GM12864 (cell line): ENCODE measurements at regions not wholly inside any gene's neighbourhood (a gene's known extent, or its start where the extent isn't known, plus 50 kb on each side); places are given as distances from the start of the nearest gene placed in this dataset.

ENCODE experiments used
- DNase-seq: peaks from one replicate; pipeline ENCODE4 v3.0.0-alpha.2; 2011; ENCODE audit warnings: low read depth
- H3K4me3 ChIP-seq: 2 replicates; pipeline ENCODE4 v1.5.1; 2011; ENCODE audit warnings: mild to moderate bottlenecking, low read depth, low read length, control low read depth
- TF ChIP-seq, protein P1 (sequence below): IDR thresholded peaks from 2 replicates; pipeline ENCODE4 v1.5.1; 2011; ENCODE audit warnings: low read depth, mild to moderate bottlenecking, moderate library complexity, low read length, control low read depth, inconsistent platforms; ENCODE audit errors: missing control alignments

DNA sequence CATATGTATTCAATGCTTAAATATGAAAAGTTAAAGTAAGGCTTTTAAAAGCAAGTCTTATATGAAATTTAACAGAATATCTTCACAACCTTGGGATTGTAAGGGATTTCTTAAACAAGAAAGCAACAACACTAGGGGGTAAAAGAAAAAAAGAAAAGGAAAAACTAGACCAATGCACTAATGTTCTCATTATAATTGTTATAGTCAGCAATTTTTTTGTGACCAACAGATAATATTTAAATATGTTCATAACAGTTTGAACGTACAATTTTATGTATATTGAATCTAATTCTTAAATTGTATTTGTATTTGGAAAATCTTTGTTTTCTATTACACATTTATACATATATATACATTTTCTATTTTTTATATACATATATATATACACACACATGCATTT lies 1397.8 kb upstream of the ADGRB3 start:
- H3K4me3 ChIP-seq: no peak overlapping the region
- no peak for DNase-seq
- TF ChIP-seq, protein P1, sequence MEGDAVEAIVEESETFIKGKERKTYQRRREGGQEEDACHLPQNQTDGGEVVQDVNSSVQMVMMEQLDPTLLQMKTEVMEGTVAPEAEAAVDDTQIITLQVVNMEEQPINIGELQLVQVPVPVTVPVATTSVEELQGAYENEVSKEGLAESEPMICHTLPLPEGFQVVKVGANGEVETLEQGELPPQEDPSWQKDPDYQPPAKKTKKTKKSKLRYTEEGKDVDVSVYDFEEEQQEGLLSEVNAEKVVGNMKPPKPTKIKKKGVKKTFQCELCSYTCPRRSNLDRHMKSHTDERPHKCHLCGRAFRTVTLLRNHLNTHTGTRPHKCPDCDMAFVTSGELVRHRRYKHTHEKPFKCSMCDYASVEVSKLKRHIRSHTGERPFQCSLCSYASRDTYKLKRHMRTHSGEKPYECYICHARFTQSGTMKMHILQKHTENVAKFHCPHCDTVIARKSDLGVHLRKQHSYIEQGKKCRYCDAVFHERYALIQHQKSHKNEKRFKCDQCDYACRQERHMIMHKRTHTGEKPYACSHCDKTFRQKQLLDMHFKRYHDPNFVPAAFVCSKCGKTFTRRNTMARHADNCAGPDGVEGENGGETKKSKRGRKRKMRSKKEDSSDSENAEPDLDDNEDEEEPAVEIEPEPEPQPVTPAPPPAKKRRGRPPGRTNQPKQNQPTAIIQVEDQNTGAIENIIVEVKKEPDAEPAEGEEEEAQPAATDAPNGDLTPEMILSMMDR: no peak

DNA sequence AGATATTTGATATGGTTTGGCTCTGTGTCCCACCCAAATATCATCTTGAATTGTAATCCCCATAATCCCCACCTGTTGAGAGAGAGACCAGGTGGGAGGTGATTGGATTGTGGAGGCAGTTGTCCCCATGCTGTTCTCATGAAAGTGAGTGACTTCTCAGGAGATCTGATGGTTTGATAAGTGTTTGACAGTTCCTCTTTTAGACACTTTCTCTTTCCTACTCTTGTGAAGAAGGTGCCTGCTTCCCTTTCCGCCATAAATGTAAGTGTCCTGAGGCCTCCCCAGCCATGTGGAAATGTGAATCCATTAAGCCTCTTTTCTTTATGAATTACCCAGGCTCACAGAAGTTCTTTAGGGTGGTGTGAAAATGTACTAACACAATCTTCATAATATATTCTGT lies 1404.0 kb upstream of the ADGRB3 start:
- no peak overlapping the region for H3K4me3 ChIP-seq
- TF ChIP-seq, protein P1: no peak
- DNase-seq: no peak

DNA sequence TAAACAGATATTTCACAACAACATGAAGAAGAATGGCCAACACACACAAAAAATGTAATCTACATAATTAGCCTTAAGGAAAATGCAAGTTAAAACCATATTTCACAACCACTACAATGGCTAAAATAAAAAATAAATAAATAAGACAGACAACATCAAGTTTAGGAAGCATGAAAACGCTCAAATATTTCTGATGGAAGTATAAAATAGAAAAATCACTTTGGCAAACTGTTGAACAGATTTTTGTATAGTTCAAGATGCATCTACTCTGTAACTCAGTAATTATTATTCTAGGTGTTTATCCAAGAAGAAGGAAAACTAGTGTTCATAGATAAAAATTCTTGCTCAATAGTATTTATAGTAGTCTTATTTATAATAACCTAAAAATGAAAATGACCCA lies 1410.1 kb upstream of the ADGRB3 start:
- DNase-seq: no peak
- no peak overlapping the region for H3K4me3 ChIP-seq
- TF ChIP-seq, protein P1: no peak

DNA sequence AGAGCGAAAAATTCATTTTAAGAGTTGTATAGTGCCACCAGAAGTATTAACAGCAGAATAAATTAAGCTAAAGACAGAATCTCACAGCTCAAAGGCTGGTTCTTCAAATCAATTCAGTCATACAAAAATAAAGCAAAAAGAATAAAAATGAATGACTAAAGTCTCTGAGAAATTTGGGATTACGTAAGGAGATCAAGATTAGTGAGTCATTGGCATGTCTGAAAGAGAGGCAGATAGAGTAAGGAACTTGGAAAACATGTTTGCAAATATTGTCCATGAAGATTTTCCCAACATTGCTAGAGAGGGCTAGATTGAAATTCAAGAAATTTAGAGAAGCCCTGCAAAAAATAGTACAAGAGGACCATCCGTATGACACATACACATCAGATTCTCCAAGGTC lies 1413.9 kb upstream of the ADGRB3 start:
- no peak for DNase-seq
- TF ChIP-seq, protein P1: no peak
- no peak overlapping the region for H3K4me3 ChIP-seq

DNA sequence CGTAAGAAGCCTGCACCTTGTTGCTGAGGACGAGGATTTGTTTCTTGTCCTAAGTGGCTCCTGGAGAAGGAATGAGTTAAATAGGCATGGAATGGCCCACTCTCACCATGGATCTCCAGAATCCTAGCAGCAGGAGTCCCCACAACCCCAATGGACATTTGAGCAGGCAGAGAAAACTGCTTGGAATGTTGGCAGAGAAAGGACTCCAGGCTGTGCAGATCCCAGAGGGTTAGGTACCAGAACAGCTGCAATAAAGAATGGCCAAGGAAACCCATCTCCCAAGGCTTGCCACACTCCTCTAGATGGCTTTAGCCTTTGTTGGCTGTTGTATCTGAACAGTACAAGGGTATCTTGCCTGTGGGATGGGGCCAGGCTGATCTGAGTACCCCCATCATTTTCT lies 1415.7 kb upstream of the ADGRB3 start:
- no peak for DNase-seq
- no peak overlapping the region for H3K4me3 ChIP-seq
- TF ChIP-seq, protein P1: no peak

DNA sequence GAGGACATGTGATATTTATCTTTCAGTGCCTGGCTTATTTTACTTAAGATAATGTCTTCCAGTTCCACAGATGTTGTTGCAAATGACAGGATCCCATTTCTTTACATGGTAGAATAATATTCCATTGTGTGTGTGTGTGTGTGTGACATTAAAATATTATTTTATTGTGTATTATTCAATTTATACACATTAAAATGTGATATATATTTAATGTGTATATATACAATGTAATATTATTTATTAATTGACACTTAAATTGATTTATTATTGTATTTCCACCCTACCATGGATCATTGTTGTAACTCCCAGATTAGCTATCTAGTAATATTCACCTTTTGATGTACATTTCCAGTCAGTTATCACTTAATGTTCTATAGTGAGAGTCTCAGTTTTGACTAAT lies 1422.5 kb upstream of the ADGRB3 start:
- no peak overlapping the region for H3K4me3 ChIP-seq
- DNase-seq: no peak
- TF ChIP-seq, protein P1: no peak

DNA sequence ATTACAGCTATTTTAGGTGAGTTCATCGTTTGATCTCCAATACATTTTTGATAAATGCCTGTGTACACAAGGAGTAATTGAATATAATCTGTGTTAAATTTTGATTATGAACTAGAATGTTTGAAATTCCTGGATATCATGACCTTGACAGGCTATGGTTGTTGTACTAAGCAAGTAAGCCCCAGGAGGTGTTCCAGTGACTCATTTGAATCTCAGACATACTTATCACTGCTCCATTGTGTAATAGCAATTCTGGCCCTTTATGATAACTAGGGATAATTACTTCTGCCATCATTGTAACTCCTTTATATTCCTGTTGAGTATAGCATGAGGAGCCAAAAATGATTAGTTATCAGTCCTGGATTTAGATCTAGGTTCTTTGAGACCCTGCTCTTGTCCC lies 1424.6 kb upstream of the ADGRB3 start:
- no peak overlapping the region for H3K4me3 ChIP-seq
- TF ChIP-seq, protein P1: no peak
- no peak for DNase-seq
